PC-9 (cell line): ENCODE measurements at regions not wholly inside any gene's neighbourhood (a gene's known extent, or its start where the extent isn't known, plus 50 kb on each side); places are given as distances from the start of the nearest gene placed in this dataset.

Experiments
- CTCF ChIP-seq: fragments of 200-600 bp; sonication (generic); conservative IDR thresholded peaks from 2 replicates; pipeline ENCODE4 v1.6.1; 2017; ENCODE audit warnings: mixed run types, antibody characterized with exemption, mild to moderate bottlenecking, moderate library complexity
- EZH2 ChIP-seq: fragments of 200-600 bp; sonication (generic); IDR thresholded peaks from 2 replicates; pipeline ENCODE4 v1.8.0; 2017; ENCODE audit warnings: antibody characterized with exemption, low read depth

- TF ChIP-seq CTCF (no peak), EZH2 (no peak)
Measured at GRCh38 chr11:128069665-128070064, 517.7 kb downstream of the ETS1 start.
